ENCODE measurements at regions not wholly inside any gene's neighbourhood (a gene's known extent, or its start where the extent isn't known, plus 50 kb on each side); places are given as distances from the start of the nearest gene placed in this dataset.
"Not testable (repeated sequence)": the region's sequence is repeated elsewhere in the genome, so short reads cannot be mapped to it uniquely, and the experiment has no call there.

GRCh38 chr4:52203351-52203750 is 152.2 kb downstream of the SPATA18 start:
- Histone ChIP-seq H3K9me3 (ENCODE audit: control insufficient read depth in 1 of 2, insufficient read depth in 1 of 2, low read depth in 1 of 2, low read length in 2 of 2) (no peaks in the 10 kb centered on the region), H3K79me2 (ENCODE audit: insufficient read depth, low read length) (no peaks in the 10 kb centered on the region), H3K9ac (ENCODE audit: low read length) (no peak overlapping the region), H3K36me3 (ENCODE audit: control insufficient read depth in 1 of 2, insufficient read depth in 2 of 2, low read length in 2 of 2) (no peaks in the 10 kb centered on the region), H3K4me1 (ENCODE audit: control insufficient read depth in 1 of 2, insufficient read depth in 2 of 2, low read length in 2 of 2) (no peaks in the 10 kb centered on the region), H2AFZ (ENCODE audit: low read depth, low read length, poor library complexity, severe bottlenecking) (no peak overlapping the region), H3K4me3 (replicated peaks in 1 of 2; ENCODE audit: low read depth in 1 of 2, low read length in 2 of 2) (no peak overlapping the region), H3K27me3 (ENCODE audit: insufficient read depth, low read length) (no peaks in the 10 kb centered on the region), H3K9me2 (ENCODE audit: insufficient read depth) (no peaks in the 10 kb centered on the region), H3K4me2 (ENCODE audit: low read length) (no peak overlapping the region), H3K27ac (ENCODE audit: low read depth, low read length) (no peak overlapping the region), H4K20me1 (ENCODE audit: insufficient read depth) (no peaks in the 10 kb centered on the region)
- ATAC-seq (no peak), DNase-seq (ENCODE audit: low read depth, low spot score) (no peak)
- no TSS peak for BruUV-seq (replicated peaks)
- ChIA-PET RAD21 (ENCODE audit: low non-redundant PET in 1 of 2, low total read pairs in 2 of 2, uncharacterized antibody in 2 of 2, unreplicated experiment in 2 of 2) (no interaction called here), POLR2A (no interaction called here), CTCF (no interaction called here)
- intact Hi-C loops (cut with micrococcal nuclease): no loop called here
- TF ChIP-seq RAD21 (IDR thresholded peaks at IDR 0.05; ENCODE audit: low read depth): no peak
- TF ChIP-seq ZNF274 (IDR thresholded peaks at IDR 0.05; ENCODE audit: low read depth, low read length): no peak
- TF ChIP-seq POLR2A (IDR thresholded peaks at IDR 0.05; ENCODE audit: borderline replicate concordance, extremely low read depth, insufficient read depth, insufficient read length): no peak
- TF ChIP-seq EGR1 (IDR thresholded peaks at IDR 0.05; ENCODE audit: low read depth): no peak

GRCh38 chr4:52204921-52205320 is 153.8 kb downstream of the SPATA18 start:
- intact Hi-C loops (cut with micrococcal nuclease): no loop called here
- no TSS peak for BruUV-seq (replicated peaks)
- Histone ChIP-seq H3K9me2 (ENCODE audit: insufficient read depth) (no peaks in the 10 kb centered on the region), H3K9me3 (ENCODE audit: control insufficient read depth in 1 of 2, insufficient read depth in 1 of 2, low read depth in 1 of 2, low read length in 2 of 2) (no peaks in the 10 kb centered on the region), H2AFZ (ENCODE audit: low read depth, low read length, poor library complexity, severe bottlenecking) (no peak overlapping the region), H3K4me1 (ENCODE audit: control insufficient read depth in 1 of 2, insufficient read depth in 2 of 2, low read length in 2 of 2) (no peaks in the 10 kb centered on the region), H3K79me2 (ENCODE audit: insufficient read depth, low read length) (no peaks in the 10 kb centered on the region), H3K4me2 (ENCODE audit: low read length) (no peak overlapping the region), H3K27me3 (ENCODE audit: insufficient read depth, low read length) (0 out of 2 replicates have a peak, but pooled peaks cover 2% of the 10 kb centered on the region), H3K27ac (ENCODE audit: low read depth, low read length) (no peak overlapping the region), H3K36me3 (ENCODE audit: control insufficient read depth in 1 of 2, insufficient read depth in 2 of 2, low read length in 2 of 2) (no peaks in the 10 kb centered on the region), H4K20me1 (ENCODE audit: insufficient read depth) (no peaks in the 10 kb centered on the region), H3K4me3 (replicated peaks in 1 of 2; ENCODE audit: low read depth in 1 of 2, low read length in 2 of 2) (no peak overlapping the region), H3K9ac (ENCODE audit: low read length) (no peak overlapping the region)
- DNase-seq (ENCODE audit: low read depth, low spot score): no peak
- CTCF ChIA-PET: no interaction called here
- ATAC-seq: no peak
- no peak for TF ChIP-seq ELF1 (IDR thresholded peaks at IDR 0.05; ENCODE audit: borderline replicate concordance, low read depth)
- no peak for TF ChIP-seq EGR1 (IDR thresholded peaks at IDR 0.05; ENCODE audit: low read depth)
- TF ChIP-seq ZBTB33 (IDR thresholded peaks at IDR 0.05; ENCODE audit: extremely low read depth, insufficient replicate concordance, low read length): no peak
- TF ChIP-seq EZH2 (IDR thresholded peaks at IDR 0.05): no peak
- TF ChIP-seq SIN3A (IDR thresholded peaks at IDR 0.05; ENCODE audit: low read depth): no peak
- RAD21 ChIA-PET (ENCODE audit: low non-redundant PET in 1 of 2, low total read pairs in 2 of 2, uncharacterized antibody in 2 of 2, unreplicated experiment in 2 of 2): no interaction called here
- POLR2A ChIA-PET: no interaction called here

GRCh38 chr4:52207146-52207545 is 156.0 kb downstream of the SPATA18 start:
- H3K9ac ChIP-seq (ENCODE audit: low read length); H3K27me3 ChIP-seq (ENCODE audit: insufficient read depth, low read length); BruUV-seq (replicated peaks); H3K4me1 ChIP-seq (ENCODE audit: control insufficient read depth in 1 of 2, insufficient read depth in 2 of 2, low read length in 2 of 2); ATAC-seq; H3K9me2 ChIP-seq (ENCODE audit: insufficient read depth); H3K36me3 ChIP-seq (ENCODE audit: control insufficient read depth in 1 of 2, insufficient read depth in 2 of 2, low read length in 2 of 2); intact Hi-C loops (cut with micrococcal nuclease); H2AFZ ChIP-seq (ENCODE audit: low read depth, low read length, poor library complexity, severe bottlenecking); H3K27ac ChIP-seq (ENCODE audit: low read depth, low read length); DNase-seq (ENCODE audit: low read depth, low spot score); POLR2A ChIA-PET; H3K4me2 ChIP-seq (ENCODE audit: low read length); H3K4me3 ChIP-seq (replicated peaks in 1 of 2; ENCODE audit: low read depth in 1 of 2, low read length in 2 of 2); RAD21 ChIA-PET (ENCODE audit: low non-redundant PET in 1 of 2, low total read pairs in 2 of 2, uncharacterized antibody in 2 of 2, unreplicated experiment in 2 of 2); H3K79me2 ChIP-seq (ENCODE audit: insufficient read depth, low read length); H3K9me3 ChIP-seq (ENCODE audit: control insufficient read depth in 1 of 2, insufficient read depth in 1 of 2, low read depth in 1 of 2, low read length in 2 of 2); H4K20me1 ChIP-seq (ENCODE audit: insufficient read depth); CTCF ChIA-PET: not testable (repeated sequence)
